ENCODE measurements at regions not wholly inside any gene's neighbourhood (a gene's known extent, or its start where the extent isn't known, plus 50 kb on each side); places are given as distances from the start of the nearest gene placed in this dataset.

DNA sequence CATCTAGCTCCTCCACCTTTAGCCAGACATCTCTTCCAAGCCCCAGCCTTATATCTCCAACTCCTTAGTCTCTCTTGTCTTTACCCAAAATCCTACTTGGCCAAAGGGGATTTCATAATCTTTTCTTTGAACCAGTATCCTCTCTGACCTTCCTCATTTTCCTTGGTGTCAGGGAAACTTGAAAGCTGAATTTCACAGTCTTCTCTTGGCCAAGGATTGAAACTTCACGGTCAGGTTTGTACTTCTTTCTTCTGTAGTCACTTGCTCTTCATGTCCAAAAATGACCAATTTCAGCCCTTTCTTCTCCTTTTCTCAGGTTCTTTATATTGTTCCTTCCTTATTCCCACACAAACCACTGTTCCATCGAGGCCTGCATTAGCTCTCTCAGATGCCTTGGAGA lies 473.7 kb upstream of the KLF4 start:
- TF ChIP-seq, protein P1, sequence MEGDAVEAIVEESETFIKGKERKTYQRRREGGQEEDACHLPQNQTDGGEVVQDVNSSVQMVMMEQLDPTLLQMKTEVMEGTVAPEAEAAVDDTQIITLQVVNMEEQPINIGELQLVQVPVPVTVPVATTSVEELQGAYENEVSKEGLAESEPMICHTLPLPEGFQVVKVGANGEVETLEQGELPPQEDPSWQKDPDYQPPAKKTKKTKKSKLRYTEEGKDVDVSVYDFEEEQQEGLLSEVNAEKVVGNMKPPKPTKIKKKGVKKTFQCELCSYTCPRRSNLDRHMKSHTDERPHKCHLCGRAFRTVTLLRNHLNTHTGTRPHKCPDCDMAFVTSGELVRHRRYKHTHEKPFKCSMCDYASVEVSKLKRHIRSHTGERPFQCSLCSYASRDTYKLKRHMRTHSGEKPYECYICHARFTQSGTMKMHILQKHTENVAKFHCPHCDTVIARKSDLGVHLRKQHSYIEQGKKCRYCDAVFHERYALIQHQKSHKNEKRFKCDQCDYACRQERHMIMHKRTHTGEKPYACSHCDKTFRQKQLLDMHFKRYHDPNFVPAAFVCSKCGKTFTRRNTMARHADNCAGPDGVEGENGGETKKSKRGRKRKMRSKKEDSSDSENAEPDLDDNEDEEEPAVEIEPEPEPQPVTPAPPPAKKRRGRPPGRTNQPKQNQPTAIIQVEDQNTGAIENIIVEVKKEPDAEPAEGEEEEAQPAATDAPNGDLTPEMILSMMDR (IDR thresholded peaks at IDR 0.05): no peak
- TF ChIP-seq POLR2A (IDR thresholded peaks at IDR 0.05): no peak

Data from adrenal gland (tissue), 5 donors.